Ovary (tissue), 7 donors: ENCODE measurements at regions not wholly inside any gene's neighbourhood (a gene's known extent, or its start where the extent isn't known, plus 50 kb on each side); places are given as distances from the start of the nearest gene placed in this dataset.

Experiments used
- DNase-seq, 5 donors: peaks; one replicate each; pipeline ENCODE4 v3.0.0-alpha.2; 2019 to 2020
- H3K27ac ChIP-seq, 2 donors: fragments of 200-600 bp; one replicate each; pipeline versions ENCODE4 v1.5.1 to v1.8.0; 2019 to 2022
- H3K27me3 ChIP-seq: fragments of 200-600 bp; one replicate; pipeline ENCODE4 v1.8.0; 2022
- H3K36me3 ChIP-seq: fragments of 200-600 bp; sonication (generic); one replicate; pipeline ENCODE4 v1.5.1; 2019
- H3K4me1 ChIP-seq: one replicate; pipeline ENCODE4 v1.8.1; 2013; ENCODE audit warnings: mild to moderate bottlenecking, moderate library complexity; ENCODE audit not compliant: insufficient read depth
- H3K4me3 ChIP-seq: fragments of 200-600 bp; sonication (generic); one replicate; pipeline ENCODE4 v1.5.1; 2017
- H3K9me3 ChIP-seq, 2 donors: fragments of 200-600 bp in 1 of 2; sonication (generic) in 1 of 2; one replicate each; pipeline versions ENCODE4 v1.5.1 to v1.8.1; 2013 to 2019; ENCODE audit warnings: mild to moderate bottlenecking in 1 of 2, moderate library complexity in 1 of 2
- CTCF ChIP-seq, 3 donors: fragments of 450-650 bp in 2 of 3; fragments of 200-600 bp in 1 of 3; IDR thresholded peaks; one replicate each; pipeline versions ENCODE4 v1.5.1 to v1.8.0; 2016 to 2022; ENCODE audit warnings: antibody characterized with exemption in 3 of 3, mild to moderate bottlenecking in 1 of 3
- EP300 ChIP-seq: sonication (generic); formaldehyde crosslinking; IDR thresholded peaks from one replicate; pipeline ENCODE4 v1.6.1; 2017; ENCODE audit warnings: antibody characterized with exemption
- POLR2A ChIP-seq: fragments of 450-650 bp; IDR thresholded peaks from one replicate; pipeline ENCODE4 v1.6.1; 2017; ENCODE audit warnings: antibody characterized with exemption, mild to moderate bottlenecking, moderate library complexity
- WGBS, 3 donors: extraction: QIAGEN DNeasy Blood & Tissue Kit in 1 of 3; methylation state at CpG; one replicate each; pipeline versions ENCODE4 v1.1.5 to v1.1.7; 2013 to 2017; 5-methylcytosine and 5-hydroxymethylcytosine counted together
- intact Hi-C, 4 donors: fragments of 100-400 bp; cut with DNase I; formaldehyde crosslinking; loops; one replicate each; pipeline versions ENCODE4 v1.11.0 to v1.15.1; 2022 to 2023
- donor health status: DM: no; HTN: no; CAD: no; lungs with moderate emphysema.
- donor health status: DM: no; HTN: no; CAD: no.
- donor health status: Bipolar disorder and iron deficiency.
- donor health status: DM: no; HTN: no; CAD: no.
- donor health status: DM: yes; HTN: yes; CAD: no.

DNA sequence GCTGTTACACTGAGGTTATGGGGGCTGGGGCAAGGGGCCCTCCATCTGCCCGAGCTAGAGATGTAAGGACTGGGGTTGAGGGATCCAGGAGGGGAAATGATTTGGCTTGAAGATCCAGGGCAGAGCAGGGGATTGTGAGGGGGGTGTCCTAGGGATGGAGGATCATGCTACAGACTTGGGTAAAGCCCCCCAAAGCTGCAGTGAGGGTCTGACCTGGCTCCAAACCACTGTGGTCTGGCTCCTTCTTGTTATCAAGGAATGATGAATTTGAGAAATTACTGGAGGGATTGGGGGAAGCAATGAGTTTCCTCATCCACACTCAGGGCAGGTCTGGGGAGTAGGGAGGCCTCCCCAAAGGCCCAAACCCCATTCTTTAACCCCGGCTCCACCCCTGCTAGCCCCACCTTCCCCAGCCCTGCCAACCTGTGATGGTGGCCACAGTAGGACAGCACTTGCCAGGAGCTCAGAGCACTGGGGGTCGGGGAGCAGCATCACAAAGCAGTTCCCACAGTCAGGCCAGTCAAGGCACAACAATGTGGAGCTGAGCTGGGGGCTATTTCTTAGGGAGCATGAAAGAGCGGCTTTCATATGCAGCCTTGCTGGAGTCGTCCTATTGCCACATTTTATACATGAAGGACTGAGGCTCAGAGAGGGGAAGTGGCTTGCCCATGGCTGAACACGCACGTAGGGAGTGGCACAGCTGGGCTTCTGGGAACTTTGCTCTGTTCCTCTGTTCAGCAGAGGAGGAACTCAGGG is 165.5 kb downstream of the EFNB1 start:
- intact Hi-C loops = no loop called here
- DNase-seq = no peak
- H3K27me3 ChIP-seq = no peaks in the 10 kb centered on the region

DNA sequence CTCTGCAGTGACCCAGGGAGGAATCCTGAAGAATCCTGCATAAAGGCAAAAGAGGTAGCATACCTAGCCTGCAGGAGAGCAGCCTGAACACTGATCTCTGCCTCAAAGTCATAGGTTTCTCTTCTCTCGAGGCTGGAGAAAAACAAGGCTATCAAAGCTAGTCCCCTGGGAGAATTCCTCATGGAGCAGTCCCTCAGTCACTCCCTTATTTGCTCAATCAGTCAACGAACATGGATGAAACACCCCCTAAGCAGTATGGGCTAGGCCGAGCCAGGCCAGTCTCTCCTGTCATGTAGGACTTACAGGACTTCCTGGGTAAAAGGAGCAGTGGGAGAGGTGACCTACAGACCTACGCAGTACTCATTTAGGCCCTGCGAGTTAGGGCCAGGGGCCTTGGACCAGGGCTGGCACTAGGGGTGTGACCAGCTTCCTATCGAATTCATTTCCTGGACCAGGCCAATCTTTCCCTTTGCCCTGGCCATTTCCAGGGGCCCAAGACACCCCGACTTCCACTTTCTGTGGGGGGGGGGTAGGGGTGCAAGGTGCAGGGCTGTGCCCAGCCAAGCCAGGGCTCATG is 164.1 kb downstream of the EFNB1 start:
- Histone ChIP-seq H3K27ac (no peak overlapping the region), H3K9me3 (no peaks in the 10 kb centered on the region), H3K4me3 (no peak overlapping the region), H3K36me3 (no peaks in the 10 kb centered on the region), H3K27me3 (no peaks in the 10 kb centered on the region), H3K4me1 (peaks cover 13% of the 10 kb centered on the region)
- DNase-seq = no peak
- TF ChIP-seq EP300 (no peak), CTCF (IDR thresholded peaks at IDR 0.05) (no peak), POLR2A (no peak)
- 73 to 78% (median 77%) methylated on average over 7 of the region's 7 CpGs for whole genome bisulfite sequencing, 3 donors
- intact Hi-C loops = no loop called here

More for the DNA sequence above, 165.5 kb downstream of the EFNB1 start:
- Histone ChIP-seq H3K36me3 (no peaks in the 10 kb centered on the region), H3K4me3 (no peak overlapping the region), H3K27ac (no peak overlapping the region), H3K4me1 (peaks cover 13% of the 10 kb centered on the region), H3K9me3 (no peaks in the 10 kb centered on the region)
- TF ChIP-seq EP300 (no peak), CTCF (IDR thresholded peaks at IDR 0.05) (no peak)
- 72 to 73% (median 73%) methylated on average over 7 of the region's 7 CpGs for WGBS, 3 donors

GRCh38 chrX:68991691-68992345 is 163.0 kb downstream of the EFNB1 start:
- H3K36me3 ChIP-seq = no peaks in the 10 kb centered on the region
- DNase-seq = no peak
- no peaks in the 10 kb centered on the region for H3K9me3 ChIP-seq
- intact Hi-C loops = no loop called here
- peaks cover 13% of the 10 kb centered on the region for H3K4me1 ChIP-seq
- TF ChIP-seq CTCF (IDR thresholded peaks at IDR 0.05) (no peak), EP300 (no peak), POLR2A (no peak)
- H3K4me3 ChIP-seq = no peak overlapping the region
- WGBS, 3 donors = 77 to 79% (median 78%) methylated on average over 3 of the region's 3 CpGs
- no peaks in the 10 kb centered on the region for H3K27me3 ChIP-seq
- no peak overlapping the region for H3K27ac ChIP-seq

GRCh38 chrX:68990948-68991347 is 162.1 kb downstream of the EFNB1 start:
- intact Hi-C loops = no loop called here
- Histone ChIP-seq H3K4me1 (peaks cover 8% of the 10 kb centered on the region), H3K36me3 (no peaks in the 10 kb centered on the region), H3K27me3 (no peaks in the 10 kb centered on the region), H3K4me3 (no peak overlapping the region), H3K27ac (no peak overlapping the region), H3K9me3 (no peaks in the 10 kb centered on the region)
- WGBS, 3 donors = 66 to 80% (median 78%) methylated on average over 1 of the region's 1 CpG
- no peak for TF ChIP-seq EP300
- DNase-seq = no peak
